Esophagus (tissue), 2 donors: ENCODE measurements at regions not wholly inside any gene's neighbourhood (a gene's known extent, or its start where the extent isn't known, plus 50 kb on each side); places are given as distances from the start of the nearest gene placed in this dataset.

Experiments used
- H3K27ac ChIP-seq, 2 donors: one replicate each; pipeline ENCODE4 v1.5.1; 2013; ENCODE audit warnings: low read depth in 2 of 2, mild to moderate bottlenecking in 2 of 2, inconsistent platforms in 1 of 2, low read length in 1 of 2, moderate library complexity in 1 of 2
- H3K27me3 ChIP-seq, 2 donors: one replicate each; pipeline ENCODE4 v1.6.1; 2013; ENCODE audit warnings: low read length in 2 of 2, control low read depth in 1 of 2, mild to moderate bottlenecking in 1 of 2; ENCODE audit not compliant: insufficient read depth in 2 of 2, control insufficient read depth in 1 of 2
- H3K36me3 ChIP-seq, 2 donors: one replicate each; pipeline ENCODE4 v1.6.1; 2013; ENCODE audit warnings: low read length in 1 of 2; ENCODE audit not compliant: control insufficient read depth in 2 of 2, insufficient read depth in 2 of 2
- H3K4me1 ChIP-seq, 2 donors: one replicate each; pipeline ENCODE4 v1.6.1; 2013; ENCODE audit warnings: low read length in 1 of 2; ENCODE audit not compliant: control insufficient read depth in 2 of 2, insufficient read depth in 2 of 2
- H3K4me3 ChIP-seq, 2 donors: one replicate each; pipeline ENCODE4 v1.5.1; 2013; ENCODE audit warnings: low read length in 2 of 2, mild to moderate bottlenecking in 2 of 2, low read depth in 1 of 2, moderate library complexity in 1 of 2
- H3K9me3 ChIP-seq, 2 donors: one replicate each; pipeline ENCODE4 v1.6.1; 2013; ENCODE audit warnings: mild to moderate bottlenecking in 2 of 2, low read depth in 1 of 2, low read length in 1 of 2, moderate library complexity in 1 of 2; ENCODE audit not compliant: control insufficient read depth in 2 of 2, insufficient read depth in 1 of 2
- WGBS, 2 donors: extraction: QIAGEN DNeasy Blood & Tissue Kit; methylation state at CpG; one replicate each; pipeline ENCODE4 v1.1.7; 2013; 5-methylcytosine and 5-hydroxymethylcytosine counted together
- donor health status: healthy with polysubstance abuse.
- donor health status: Bipolar disorder and iron deficiency.

- WGBS, 2 donors = 94 to 95% methylated on average over 16 of the region's 16 CpGs
- H3K27me3 ChIP-seq = no peaks in the 10 kb centered on the region
- peaks cover 0 to 5% of the 10 kb centered on the region in 2 donors for H3K4me1 ChIP-seq
- no peaks in the 10 kb centered on the region for H3K9me3 ChIP-seq
- H3K4me3 ChIP-seq = no peak overlapping the region
- H3K36me3 ChIP-seq = no peaks in the 10 kb centered on the region
- H3K27ac ChIP-seq = no peak overlapping the region
Measured at GRCh38 chr10:132484922-132485321, 52.7 kb upstream of the INPP5A start.

GRCh38 chr10:132485391-132485790 is 52.2 kb upstream of the INPP5A start:
- no peak overlapping the region for H3K4me3 ChIP-seq
- peaks cover 0 to 5% of the 10 kb centered on the region in 2 donors for H3K4me1 ChIP-seq
- no peak overlapping the region for H3K27ac ChIP-seq
- peaks cover 0 to under 1% of the 10 kb centered on the region in 2 donors for H3K9me3 ChIP-seq
- whole genome bisulfite sequencing, 2 donors = 90 to 91% methylated on average over 10 of the region's 10 CpGs
- H3K27me3 ChIP-seq = no peaks in the 10 kb centered on the region
- no peaks in the 10 kb centered on the region for H3K36me3 ChIP-seq

GRCh38 chr10:132486539-132487121 is 51.0 kb upstream of the INPP5A start:
- peaks cover 0 to 5% of the 10 kb centered on the region in 2 donors for H3K4me1 ChIP-seq
- no peak overlapping the region for H3K27ac ChIP-seq
- WGBS, 2 donors = 85 to 89% methylated on average over 24 of the region's 24 CpGs
- H3K4me3 ChIP-seq = no peak overlapping the region
- H3K9me3 ChIP-seq = peaks cover 0 to 5% of the 10 kb centered on the region in 2 donors
- H3K27me3 ChIP-seq = no peaks in the 10 kb centered on the region
- H3K36me3 ChIP-seq = no peaks in the 10 kb centered on the region

GRCh38 chr10:132487241-132488135 is 50.1 kb upstream of the INPP5A start:
- Histone ChIP-seq H3K4me3 (no peak overlapping the region), H3K27me3 (no peaks in the 10 kb centered on the region), H3K36me3 (no peaks in the 10 kb centered on the region), H3K9me3 (peaks cover 0 to 5% of the 10 kb centered on the region in 2 donors), H3K27ac (no peak overlapping the region), H3K4me1 (peaks cover 0 to 3% of the 10 kb centered on the region in 2 donors)
- 81 to 89% methylated on average over 40 to 41 of the region's 41 CpGs for WGBS, 2 donors
